ENCODE measurements at regions not wholly inside any gene's neighbourhood (a gene's known extent, or its start where the extent isn't known, plus 50 kb on each side); places are given as distances from the start of the nearest gene placed in this dataset.

DNA sequence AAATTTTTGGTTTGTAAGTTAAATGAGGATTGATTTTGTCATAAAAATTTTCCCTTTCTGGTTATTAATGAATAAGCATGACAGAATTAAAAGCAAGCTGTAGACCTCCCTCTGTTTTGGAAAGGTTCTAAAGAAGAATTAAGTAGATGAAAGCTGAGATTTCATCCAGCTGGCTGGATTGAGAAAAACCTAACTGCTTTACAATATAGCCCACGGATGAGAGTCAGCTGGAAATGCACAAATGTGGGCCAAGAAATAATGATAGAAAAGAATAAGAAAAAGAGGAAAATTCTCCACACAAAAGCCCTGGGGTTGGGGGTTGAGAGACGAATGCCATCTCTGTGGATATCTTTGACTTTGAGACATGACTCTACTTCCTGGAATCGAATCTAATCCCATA lies 631.6 kb downstream of the HDGFL1 start:
- no peaks in the 10 kb centered on the region for H3K4me1 ChIP-seq
- TF ChIP-seq, protein P1, sequence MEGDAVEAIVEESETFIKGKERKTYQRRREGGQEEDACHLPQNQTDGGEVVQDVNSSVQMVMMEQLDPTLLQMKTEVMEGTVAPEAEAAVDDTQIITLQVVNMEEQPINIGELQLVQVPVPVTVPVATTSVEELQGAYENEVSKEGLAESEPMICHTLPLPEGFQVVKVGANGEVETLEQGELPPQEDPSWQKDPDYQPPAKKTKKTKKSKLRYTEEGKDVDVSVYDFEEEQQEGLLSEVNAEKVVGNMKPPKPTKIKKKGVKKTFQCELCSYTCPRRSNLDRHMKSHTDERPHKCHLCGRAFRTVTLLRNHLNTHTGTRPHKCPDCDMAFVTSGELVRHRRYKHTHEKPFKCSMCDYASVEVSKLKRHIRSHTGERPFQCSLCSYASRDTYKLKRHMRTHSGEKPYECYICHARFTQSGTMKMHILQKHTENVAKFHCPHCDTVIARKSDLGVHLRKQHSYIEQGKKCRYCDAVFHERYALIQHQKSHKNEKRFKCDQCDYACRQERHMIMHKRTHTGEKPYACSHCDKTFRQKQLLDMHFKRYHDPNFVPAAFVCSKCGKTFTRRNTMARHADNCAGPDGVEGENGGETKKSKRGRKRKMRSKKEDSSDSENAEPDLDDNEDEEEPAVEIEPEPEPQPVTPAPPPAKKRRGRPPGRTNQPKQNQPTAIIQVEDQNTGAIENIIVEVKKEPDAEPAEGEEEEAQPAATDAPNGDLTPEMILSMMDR (IDR thresholded peaks at IDR 0.05), result no peak
- no peak overlapping the region for H3K27ac ChIP-seq
- no peaks in the 10 kb centered on the region for H3K36me3 ChIP-seq
- H3K4me3 ChIP-seq, result no peak overlapping the region
- H3K27me3 ChIP-seq, result no peaks in the 10 kb centered on the region
- H3K9me3 ChIP-seq, result no peaks in the 10 kb centered on the region
- intact Hi-C loops (cut with DNase I), result no loop called here
- DNase-seq (ENCODE audit: low spot score in 2 of 2), result no peak

DNA sequence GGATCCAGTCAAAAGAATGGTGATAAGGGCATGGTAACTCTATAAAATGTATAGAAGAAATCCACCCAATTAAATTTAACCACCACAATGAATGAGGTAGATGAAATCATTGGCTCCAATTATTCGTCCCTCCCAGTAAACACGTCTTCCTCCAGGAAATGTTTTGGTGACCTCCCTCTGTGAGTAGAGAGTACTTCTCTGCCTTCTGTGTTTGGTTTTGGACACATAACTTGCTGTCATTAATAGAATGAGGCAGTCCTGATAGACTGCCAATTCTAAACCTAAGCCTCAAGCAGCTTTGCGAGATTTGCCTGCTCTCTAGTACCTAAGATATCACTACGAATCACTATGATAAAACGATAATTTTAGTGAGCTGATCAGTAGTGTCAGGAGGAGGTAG lies 632.8 kb downstream of the HDGFL1 start:
- no peaks in the 10 kb centered on the region for H3K36me3 ChIP-seq
- H3K27me3 ChIP-seq, result no peaks in the 10 kb centered on the region
- no peak overlapping the region for H3K4me3 ChIP-seq
- TF ChIP-seq, protein P1 (IDR thresholded peaks at IDR 0.05), result no peak
- peaks cover 0 to 7% of the 10 kb centered on the region in 2 donors for H3K9me3 ChIP-seq
- H3K27ac ChIP-seq, result no peak overlapping the region
- intact Hi-C loops (cut with DNase I), result no loop called here
- no peaks in the 10 kb centered on the region for H3K4me1 ChIP-seq
- DNase-seq (ENCODE audit: low spot score in 2 of 2), result no peak

DNA sequence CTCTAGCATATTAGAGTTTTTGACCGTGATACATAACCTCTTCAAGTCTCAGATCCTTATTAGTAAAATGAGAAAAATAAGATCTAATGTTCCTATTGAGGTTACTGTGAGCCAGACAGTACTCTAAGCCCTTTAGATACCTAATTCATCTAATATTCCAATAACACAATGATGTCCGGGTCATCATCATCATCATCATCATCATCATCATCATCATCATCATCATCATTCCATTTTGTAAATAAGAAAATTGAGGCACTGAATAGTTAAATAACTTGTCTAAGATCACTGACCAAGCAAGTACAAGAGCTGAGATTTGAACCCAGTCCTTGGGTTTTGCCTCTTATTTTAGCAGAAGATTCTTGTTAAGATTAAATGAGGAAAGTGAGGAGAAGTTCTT lies 643.0 kb downstream of the HDGFL1 start:
- intact Hi-C loops (cut with DNase I), result no loop called here
- TF ChIP-seq, protein P1 (IDR thresholded peaks at IDR 0.05), result no peak
- H3K4me1 ChIP-seq, result no peaks in the 10 kb centered on the region

DNA sequence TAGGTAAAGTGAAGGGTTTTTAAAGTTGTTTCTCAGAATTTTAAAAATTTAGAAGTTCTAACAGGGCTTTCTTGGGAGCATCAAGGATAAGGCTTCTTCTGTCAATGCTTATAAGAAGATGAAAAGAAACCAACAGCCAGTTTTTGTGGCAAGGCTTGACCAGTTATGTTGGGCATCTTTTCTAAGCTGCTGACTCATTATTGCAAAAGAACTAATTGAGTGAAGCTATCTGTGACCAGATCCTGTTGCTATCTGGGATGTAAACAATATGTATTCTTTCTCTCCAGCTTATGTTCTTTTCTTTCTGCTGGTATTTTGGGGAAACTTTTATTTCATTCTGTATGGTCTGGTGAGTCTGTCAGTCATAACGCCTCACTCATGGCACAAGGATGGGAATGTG lies 643.8 kb downstream of the HDGFL1 start:
- Histone ChIP-seq H3K27me3 (no peaks in the 10 kb centered on the region), H3K27ac (no peak overlapping the region), H3K36me3 (no peaks in the 10 kb centered on the region), H3K4me3 (no peak overlapping the region), H3K9me3 (no peaks in the 10 kb centered on the region), H3K4me1 (no peaks in the 10 kb centered on the region)
- TF ChIP-seq, protein P1 (IDR thresholded peaks at IDR 0.05), result no peak
- DNase-seq (ENCODE audit: low spot score in 2 of 2), result no peak
- intact Hi-C loops (cut with DNase I), result no loop called here

More for the DNA sequence above, 643.0 kb downstream of the HDGFL1 start:
- DNase-seq (ENCODE audit: low spot score in 2 of 2), result no peak
- no peaks in the 10 kb centered on the region for H3K27me3 ChIP-seq
- no peak overlapping the region for H3K27ac ChIP-seq
- H3K36me3 ChIP-seq, result no peaks in the 10 kb centered on the region
- H3K4me3 ChIP-seq, result no peak overlapping the region
- peaks cover 0 to 4% of the 10 kb centered on the region in 2 donors for H3K9me3 ChIP-seq

DNA sequence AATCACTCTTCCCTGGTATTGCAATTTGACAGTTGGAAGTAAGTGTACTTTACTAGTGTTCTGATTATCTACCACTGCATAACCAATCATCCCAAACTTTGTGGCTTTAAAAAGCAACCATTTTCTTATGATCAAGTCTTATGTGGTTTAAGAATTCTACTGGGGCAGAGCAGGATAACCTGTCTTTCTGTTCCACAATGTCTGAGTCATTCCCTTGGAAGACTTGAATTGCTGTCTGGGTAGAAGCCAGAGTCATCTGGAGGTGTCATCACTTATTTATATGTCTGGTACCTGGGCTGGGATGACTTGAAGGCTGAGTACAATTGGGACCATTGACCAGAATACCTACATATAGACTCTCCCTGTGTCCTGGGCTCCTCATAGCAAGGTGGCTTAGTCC lies 644.3 kb downstream of the HDGFL1 start:
- DNase-seq (ENCODE audit: low spot score in 2 of 2), result no peak
- intact Hi-C loops (cut with DNase I), result no loop called here
- H3K4me1 ChIP-seq, result no peaks in the 10 kb centered on the region
- H3K36me3 ChIP-seq, result no peaks in the 10 kb centered on the region
- no peaks in the 10 kb centered on the region for H3K9me3 ChIP-seq
- H3K4me3 ChIP-seq, result no peak overlapping the region
- no peaks in the 10 kb centered on the region for H3K27me3 ChIP-seq
- no peak overlapping the region for H3K27ac ChIP-seq
- TF ChIP-seq, protein P1 (IDR thresholded peaks at IDR 0.05), result no peak

DNA sequence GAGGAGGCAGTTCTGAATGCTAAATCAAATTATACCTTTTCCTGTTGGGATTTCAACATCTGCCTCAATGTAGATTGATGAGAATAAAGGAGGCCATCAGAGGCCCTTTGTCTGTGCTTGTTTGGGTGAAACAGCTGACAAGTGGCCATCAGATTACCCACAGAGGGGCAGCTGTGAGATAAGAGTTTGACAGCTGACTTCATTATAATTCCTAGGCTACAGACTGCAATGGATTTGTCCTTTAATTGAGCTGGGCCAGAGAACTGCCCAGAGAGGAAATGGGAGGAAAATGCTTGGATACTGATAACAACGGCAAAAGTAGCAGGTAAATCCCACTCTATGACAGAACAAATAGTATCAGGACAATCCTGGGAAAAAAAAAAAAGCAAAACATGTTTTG lies 649.4 kb downstream of the HDGFL1 start:
- H3K9me3 ChIP-seq, result no peaks in the 10 kb centered on the region
- no peaks in the 10 kb centered on the region for H3K36me3 ChIP-seq
- intact Hi-C loops (cut with DNase I), result no loop called here
- H3K27ac ChIP-seq, result no peak overlapping the region
- no peaks in the 10 kb centered on the region for H3K4me1 ChIP-seq
- DNase-seq (ENCODE audit: low spot score in 2 of 2), result no peak
- TF ChIP-seq, protein P1 (IDR thresholded peaks at IDR 0.05), result no peak
- H3K4me3 ChIP-seq, result no peak overlapping the region
- no peaks in the 10 kb centered on the region for H3K27me3 ChIP-seq
